SU-DHL-6 (cell line): ENCODE measurements at regions not wholly inside any gene's neighbourhood (a gene's known extent, or its start where the extent isn't known, plus 50 kb on each side); places are given as distances from the start of the nearest gene placed in this dataset.

Source experiments
- H2AFZ ChIP-seq: fragments of 200-600 bp; sonication (generic); 2 replicates; pipeline ENCODE4 v1.6.1; 2014; ENCODE audit warnings: low read depth, mild to moderate bottlenecking, moderate library complexity, mixed read lengths, antibody characterized with exemption, low read length; ENCODE audit not compliant: severe bottlenecking
- H3F3A ChIP-seq: fragments of 200-600 bp; shearing (Covaris generic); 2 replicates; pipeline ENCODE4 v1.6.0; 2016; ENCODE audit warnings: antibody characterized with exemption, mild to moderate bottlenecking; ENCODE audit not compliant: insufficient read depth
- H3K27ac ChIP-seq: fragments of 200-600 bp; sonication (generic); 2 replicates; pipeline ENCODE4 v1.5.1; 2016; ENCODE audit warnings: low read depth, mild to moderate bottlenecking, low read length, moderate library complexity, mixed read lengths
- H3K27me3 ChIP-seq: fragments of 200-600 bp; sonication (generic), shearing (Covaris generic); 2 replicates; pipeline ENCODE4 v1.6.0; 2014; ENCODE audit warnings: mild to moderate bottlenecking, low read length
- H3K36me3 ChIP-seq: fragments of 200-600 bp; sonication (generic); 2 replicates; pipeline ENCODE4 v1.6.1; 2014; ENCODE audit warnings: mild to moderate bottlenecking, low read length, mixed read lengths
- H3K4me2 ChIP-seq: fragments of 300-600, 200-600 bp; shearing (Covaris generic), sonication (generic); 2 replicates; pipeline ENCODE4 v1.6.0; 2014; ENCODE audit warnings: low read length, low read depth, mild to moderate bottlenecking; ENCODE audit not compliant: poor library complexity, severe bottlenecking
- H3K4me3 ChIP-seq: fragments of 200-600 bp; sonication (generic); 2 replicates; pipeline ENCODE4 v1.5.1; 2014; ENCODE audit warnings: antibody characterized with exemption, low read length, mild to moderate bottlenecking, mixed read lengths; ENCODE audit not compliant: insufficient read depth, poor library complexity, severe bottlenecking
- H3K79me2 ChIP-seq: fragments of 200-600 bp; sonication (generic); 2 replicates; pipeline ENCODE4 v1.6.1; 2014; ENCODE audit warnings: mild to moderate bottlenecking, low read length, moderate library complexity; ENCODE audit not compliant: insufficient read depth
- H3K9ac ChIP-seq: fragments of 200-600 bp; sonication (generic); 2 replicates; pipeline ENCODE4 v1.7.0; 2014; ENCODE audit warnings: mild to moderate bottlenecking, low read length
- H3K9me2 ChIP-seq: fragments of 200-600 bp; sonication (generic); replicated peaks from 2 replicates; pipeline ENCODE4 v1.6.1; 2014; ENCODE audit warnings: low read length; ENCODE audit not compliant: insufficient read depth
- H3K9me3 ChIP-seq: fragments of 200-600 bp; sonication (generic); 2 replicates; pipeline ENCODE4 v1.6.1; 2014; ENCODE audit warnings: low read length, mixed read lengths; ENCODE audit not compliant: insufficient read depth
- H4K20me1 ChIP-seq: fragments of 200-600 bp; sonication (generic); 2 replicates; pipeline ENCODE4 v1.6.1; 2014; ENCODE audit warnings: low read depth, mild to moderate bottlenecking, antibody characterized with exemption, low read length, moderate library complexity, mixed read lengths
- CTCF ChIP-seq: fragments of 200-600 bp; sonication (generic); IDR thresholded peaks from one replicate; pipeline ENCODE4 v1.5.1; 2017; ENCODE audit warnings: antibody characterized with exemption, mild to moderate bottlenecking, low read length, moderate library complexity; ENCODE audit not compliant: insufficient read depth, poor library complexity, severe bottlenecking
- EZH2phosphoT487 ChIP-seq: fragments of 200-600 bp; sonication (generic), shearing (Covaris generic); conservative IDR thresholded peaks from 2 replicates; pipeline ENCODE4 v1.6.1; 2018; ENCODE audit warnings: mild to moderate bottlenecking, antibody characterized with exemption, low read length, moderate library complexity, mixed read lengths

GRCh38 chr3:110806924-110807323, 264.7 kb upstream of the NECTIN3 start:
- no peaks in the 10 kb centered on the region for H4K20me1 ChIP-seq
- H3K9me3 ChIP-seq: no peaks in the 10 kb centered on the region
- no peak overlapping the region for H3K9ac ChIP-seq
- no peaks in the 10 kb centered on the region for H3K27me3 ChIP-seq
- no peaks in the 10 kb centered on the region for H3K36me3 ChIP-seq
- TF ChIP-seq EZH2phosphoT487 (no peak), CTCF (no peak)
- no peaks in the 10 kb centered on the region for H3K9me2 ChIP-seq
- H3K4me3 ChIP-seq: no peak overlapping the region
- no peak overlapping the region for H3K27ac ChIP-seq
- H3K4me2 ChIP-seq: no peak overlapping the region
- H3F3A ChIP-seq: no peaks in the 10 kb centered on the region
- no peak overlapping the region for H2AFZ ChIP-seq
- H3K79me2 ChIP-seq: no peaks in the 10 kb centered on the region

- Histone ChIP-seq H3K36me3 (no peaks in the 10 kb centered on the region), H4K20me1 (no peaks in the 10 kb centered on the region)
Measured at GRCh38 chr3:110808630-110809029, 263.0 kb upstream of the NECTIN3 start.

GRCh38 chr3:110810356-110810755, 261.3 kb upstream of the NECTIN3 start:
- Histone ChIP-seq H3K9ac (no peak overlapping the region), H2AFZ (no peak overlapping the region), H3F3A (no peaks in the 10 kb centered on the region), H3K4me3 (no peak overlapping the region), H3K27me3 (no peaks in the 10 kb centered on the region), H3K9me2 (no peaks in the 10 kb centered on the region), H3K27ac (no peak overlapping the region), H4K20me1 (no peaks in the 10 kb centered on the region), H3K36me3 (no peaks in the 10 kb centered on the region), H3K4me2 (no peak overlapping the region), H3K9me3 (no peaks in the 10 kb centered on the region), H3K79me2 (no peaks in the 10 kb centered on the region)
- no peak for TF ChIP-seq CTCF
- TF ChIP-seq EZH2phosphoT487: no peak

More at GRCh38 chr3:110808630-110809029, 263.0 kb upstream of the NECTIN3 start:
- no peaks in the 10 kb centered on the region for H3K79me2 ChIP-seq
- no peak overlapping the region for H3K9ac ChIP-seq
- H3K9me3 ChIP-seq: no peaks in the 10 kb centered on the region
- no peaks in the 10 kb centered on the region for H3K27me3 ChIP-seq
- H3K27ac ChIP-seq: no peak overlapping the region
- TF ChIP-seq CTCF: no peak
- no peaks in the 10 kb centered on the region for H3F3A ChIP-seq
- no peak overlapping the region for H3K4me2 ChIP-seq
- no peak overlapping the region for H2AFZ ChIP-seq
- H3K4me3 ChIP-seq: no peak overlapping the region
- no peaks in the 10 kb centered on the region for H3K9me2 ChIP-seq

- TF ChIP-seq EZH2phosphoT487: no peak
- no peak for TF ChIP-seq CTCF
- Histone ChIP-seq H3K9me2 (no peaks in the 10 kb centered on the region), H3K79me2 (no peaks in the 10 kb centered on the region), H3F3A (no peaks in the 10 kb centered on the region), H3K27me3 (no peaks in the 10 kb centered on the region), H3K36me3 (no peaks in the 10 kb centered on the region), H3K9me3 (no peaks in the 10 kb centered on the region), H4K20me1 (no peaks in the 10 kb centered on the region), H3K4me3 (no peak overlapping the region), H3K9ac (no peak overlapping the region), H3K27ac (no peak overlapping the region), H2AFZ (no peak overlapping the region), H3K4me2 (no peak overlapping the region)
Measured at GRCh38 chr3:110811050-110811449, 260.6 kb upstream of the NECTIN3 start.
